NT2/D1 (cell line): ENCODE measurements at regions not wholly inside any gene's neighbourhood (a gene's known extent, or its start where the extent isn't known, plus 50 kb on each side); places are given as distances from the start of the nearest gene placed in this dataset.
A peak's percentile ranks its signal among the peaks of the same experiment; 100 is the strongest.
"Not testable (repeated sequence)": the region's sequence is repeated elsewhere in the genome, so short reads cannot be mapped to it uniquely, and the experiment has no call there.

ENCODE experiments used
- DNase-seq: peaks from one replicate; pipeline ENCODE4 v3.0.0-alpha.2; 2011; ENCODE audit warnings: low read depth, low spot score
- H3K27me3 ChIP-seq: 2 replicates; pipeline ENCODE4 v1.6.0; 2011; ENCODE audit warnings: mild to moderate bottlenecking; ENCODE audit not compliant: insufficient read length, insufficient read depth
- H3K36me3 ChIP-seq: 2 replicates; pipeline ENCODE4 v1.6.1; 2011; ENCODE audit warnings: mild to moderate bottlenecking, low read length, mixed read lengths; ENCODE audit not compliant: insufficient read depth, insufficient read length
- H3K4me1 ChIP-seq: 2 replicates; pipeline ENCODE4 v1.5.1; 2011; ENCODE audit not compliant: insufficient read depth, insufficient read length
- H3K4me3 ChIP-seq: 2 replicates; pipeline ENCODE4 v1.5.1; 2011; ENCODE audit warnings: low read depth; ENCODE audit not compliant: insufficient read length
- H3K9ac ChIP-seq: 2 replicates; pipeline ENCODE4 v1.6.0; 2011; ENCODE audit warnings: low read depth; ENCODE audit not compliant: insufficient read length
- H3K9me3 ChIP-seq: 2 replicates; pipeline ENCODE4 v1.5.1; 2011; ENCODE audit warnings: mild to moderate bottlenecking, low read length; ENCODE audit not compliant: insufficient read depth
- SUZ12 ChIP-seq: IDR thresholded peaks from 2 replicates; pipeline ENCODE4 v1.6.1; 2011; ENCODE audit not compliant: insufficient read length, insufficient read depth; ENCODE audit errors: extremely low read depth
- YY1 ChIP-seq: IDR thresholded peaks from 2 replicates; pipeline ENCODE4 v1.6.1; 2011; ENCODE audit not compliant: insufficient read length, insufficient read depth
- ZNF274 ChIP-seq: IDR thresholded peaks from 2 replicates; pipeline ENCODE4 v1.6.1; 2011; ENCODE audit warnings: mild to moderate bottlenecking, low read depth, low read length

- H3K9ac ChIP-seq, result no peak overlapping the region
- no peaks in the 10 kb centered on the region for H3K9me3 ChIP-seq
- H3K27me3 ChIP-seq, result no peaks in the 10 kb centered on the region
- H3K4me3 ChIP-seq, result no peak overlapping the region
- no peaks in the 10 kb centered on the region for H3K36me3 ChIP-seq
- H3K4me1 ChIP-seq, result peaks cover 3% of the 10 kb centered on the region
- DNase-seq, result no peak
- no peak for TF ChIP-seq SUZ12
- no peak for TF ChIP-seq ZNF274
- TF ChIP-seq YY1, result no peak
Measured at GRCh38 chr4:15201782-15202181, 199.5 kb downstream of the CPEB2 start.

DNA sequence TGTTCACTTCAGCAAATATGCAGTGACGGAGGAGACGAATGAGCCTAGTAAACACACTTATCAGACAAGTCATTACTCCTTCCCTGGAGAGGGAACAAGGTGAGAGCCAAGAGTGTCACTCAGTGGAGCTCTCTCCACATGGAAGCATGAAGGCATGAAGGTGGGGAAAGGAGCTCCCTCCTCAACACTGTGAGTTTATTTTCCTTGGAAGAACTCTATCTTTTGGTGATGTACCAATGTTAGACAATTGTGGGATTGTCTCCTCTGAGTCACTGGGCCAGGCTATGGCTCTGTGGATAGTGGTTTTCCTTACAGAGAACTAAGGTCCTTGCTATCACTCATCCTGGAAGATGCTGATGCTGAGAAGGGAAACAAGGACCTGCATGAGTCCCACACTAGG, 200.2 kb downstream of the CPEB2 start:
- H3K27me3 ChIP-seq, result no peaks in the 10 kb centered on the region
- peaks cover 3% of the 10 kb centered on the region for H3K4me1 ChIP-seq
- H3K9me3 ChIP-seq, result no peaks in the 10 kb centered on the region
- no peak overlapping the region for H3K4me3 ChIP-seq
- no peaks in the 10 kb centered on the region for H3K36me3 ChIP-seq
- no peak for DNase-seq
- TF ChIP-seq SUZ12, result no peak
- no peak for TF ChIP-seq YY1
- TF ChIP-seq ZNF274, result no peak
- no peak overlapping the region for H3K9ac ChIP-seq

DNA sequence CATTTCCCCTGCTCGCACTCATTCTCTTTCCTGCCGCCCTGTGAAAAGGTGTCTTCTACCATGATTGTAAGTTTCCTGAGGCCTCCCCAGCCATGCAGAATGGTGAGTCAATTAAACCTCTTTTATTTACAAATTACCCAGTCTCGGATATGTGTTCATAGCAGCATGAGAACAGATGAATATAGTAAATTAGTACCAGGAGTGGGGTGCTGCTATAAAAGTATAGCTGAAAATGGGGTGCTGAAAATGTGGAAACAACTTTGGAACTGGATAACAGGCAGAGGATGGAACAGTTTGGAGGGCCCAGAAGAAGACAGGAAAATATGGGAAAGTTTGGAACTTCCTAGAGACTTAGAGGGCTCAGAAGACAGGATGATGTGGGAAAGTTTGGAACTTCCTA, 204.2 kb downstream of the CPEB2 start:
- DNase-seq, H3K4me3 ChIP-seq, H3K36me3 ChIP-seq: not testable (repeated sequence)

GRCh38 chr4:15213302-15213970, 211.2 kb downstream of the CPEB2 start:
- TF ChIP-seq YY1 (no peak), ZNF274 (no peak), SUZ12 (no peak)
- Histone ChIP-seq H3K36me3 (no peaks in the 10 kb centered on the region), H3K4me3 (no peak overlapping the region), H3K9me3 (no peaks in the 10 kb centered on the region), H3K9ac (no peak overlapping the region), H3K4me1 (no peaks in the 10 kb centered on the region), H3K27me3 (no peaks in the 10 kb centered on the region)
- DNase-seq, result no peak

More for the DNA sequence above, 204.2 kb downstream of the CPEB2 start:
- H3K27me3 ChIP-seq, H3K4me1 ChIP-seq, H3K9me3 ChIP-seq, H3K9ac ChIP-seq: not testable (repeated sequence)

DNA sequence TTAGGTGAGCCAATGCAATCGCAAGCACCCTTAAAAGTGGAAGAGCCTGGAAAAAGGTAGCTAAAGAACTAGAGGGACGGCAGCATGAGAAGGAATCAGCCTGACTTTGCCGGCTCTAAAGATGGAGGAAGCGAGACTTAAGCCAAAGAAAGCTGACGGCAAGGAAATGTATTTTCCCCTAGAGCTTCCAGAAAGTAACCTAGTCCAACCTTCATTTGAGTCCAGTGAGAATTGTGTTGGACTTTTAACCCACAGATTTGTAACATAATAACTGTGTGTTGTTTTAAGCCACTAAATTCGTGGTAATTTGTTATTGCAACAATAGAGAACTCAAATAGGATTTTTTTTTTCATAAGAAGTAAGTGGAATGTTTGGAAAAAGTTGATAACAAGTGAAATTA, 212.7 kb upstream of the C1QTNF7 start:
- H3K9me3 ChIP-seq, result no peaks in the 10 kb centered on the region
- H3K4me3 ChIP-seq, result no peak overlapping the region
- no peaks in the 10 kb centered on the region for H3K27me3 ChIP-seq
- no peaks in the 10 kb centered on the region for H3K36me3 ChIP-seq
- H3K4me1 ChIP-seq, result no peaks in the 10 kb centered on the region
- TF ChIP-seq SUZ12 (no peak), YY1 (no peak), ZNF274 (no peak)
- no peak overlapping the region for H3K9ac ChIP-seq
- DNase-seq, result no peak

DNA sequence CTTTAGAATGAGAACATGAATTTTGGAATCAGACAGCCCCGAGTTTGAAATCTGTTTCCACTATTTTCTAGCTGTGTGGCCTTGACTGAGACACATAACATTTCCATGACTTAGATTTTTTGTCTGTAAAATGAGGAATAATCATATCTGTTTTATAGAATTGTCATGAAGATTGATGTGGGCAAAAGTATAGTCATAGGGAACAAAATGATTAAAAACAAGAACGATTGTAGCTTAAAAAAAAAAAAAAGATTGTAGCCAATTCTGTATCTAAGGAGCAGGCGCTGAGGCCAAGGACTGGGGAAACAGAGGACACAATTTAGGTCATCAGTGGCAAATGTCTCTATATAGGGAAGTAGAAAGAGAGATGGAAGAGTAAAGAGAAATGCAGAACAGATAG, 201.6 kb upstream of the C1QTNF7 start:
- Histone ChIP-seq H3K4me1 (no peaks in the 10 kb centered on the region), H3K27me3 (no peaks in the 10 kb centered on the region), H3K36me3 (no peaks in the 10 kb centered on the region), H3K9me3 (0 out of 2 replicates have a peak, but pooled peaks cover 6% of the 10 kb centered on the region), H3K4me3 (no peak overlapping the region), H3K9ac (no peak overlapping the region)
- TF ChIP-seq YY1 (no peak), SUZ12 (no peak), ZNF274 (no peak)
- no peak for DNase-seq

DNA sequence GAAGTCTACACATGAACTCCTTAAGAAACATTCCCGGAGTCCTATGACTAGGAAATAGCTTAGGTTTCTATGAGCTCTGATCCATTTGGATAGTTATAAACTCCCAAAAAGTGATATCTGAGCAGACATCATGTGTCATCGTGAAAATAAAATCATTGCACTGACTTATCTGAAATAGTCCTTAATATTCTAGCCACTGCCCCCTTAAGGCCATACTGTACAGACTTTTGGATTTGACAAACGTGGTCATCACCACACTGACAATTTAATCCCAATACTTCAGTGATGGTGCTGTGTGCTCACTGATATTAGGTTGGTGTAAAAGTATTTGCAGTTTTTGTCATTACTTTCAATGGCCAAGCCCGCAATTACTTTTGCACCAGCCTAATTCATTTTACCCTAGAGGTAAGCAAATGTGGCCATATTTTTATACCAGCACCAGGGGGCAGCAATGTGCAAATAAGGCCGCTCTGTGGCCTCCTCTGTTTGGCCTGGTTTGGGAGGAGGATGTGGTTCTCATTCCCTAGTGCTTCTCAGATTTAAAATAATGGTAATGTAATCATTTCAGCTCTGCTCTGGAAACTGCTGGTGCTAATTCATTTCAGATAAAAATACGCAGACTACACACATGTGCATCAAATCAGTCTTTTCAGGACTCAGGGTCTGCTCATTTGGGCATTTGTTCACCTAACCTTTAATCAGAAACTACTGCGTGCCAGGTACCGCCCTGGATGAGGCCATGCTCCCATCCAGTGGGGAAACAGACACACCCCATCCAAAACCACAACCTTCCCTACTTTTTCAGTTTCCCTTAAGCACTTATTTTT, 196.4 kb upstream of the C1QTNF7 start:
- Histone ChIP-seq H3K9ac (no peak overlapping the region), H3K4me1 (no peaks in the 10 kb centered on the region), H3K4me3 (no peak overlapping the region), H3K9me3 (no peaks in the 10 kb centered on the region), H3K36me3 (no peaks in the 10 kb centered on the region), H3K27me3 (no peaks in the 10 kb centered on the region)
- peak; percentile 54 for DNase-seq
- TF ChIP-seq ZNF274 (no peak), SUZ12 (no peak), YY1 (no peak)
